Nephron progenitor cell (in vitro differentiated cells): ENCODE measurements at regions not wholly inside any gene's neighbourhood (a gene's known extent, or its start where the extent isn't known, plus 50 kb on each side); places are given as distances from the start of the nearest gene placed in this dataset.
A peak's percentile ranks its signal among the peaks of the same experiment; 100 is the strongest.

Experiments
- DNase-seq: peaks from one replicate; pipeline ENCODE4 v3.0.0; 2021
- H3K27ac Mint-ChIP-seq: 2 replicates; pipeline ENCODE4 v1.8.0; 2021; ENCODE audit warnings: mild to moderate bottlenecking, moderate library complexity, mixed read lengths
- H3K27me3 Mint-ChIP-seq: 2 replicates; pipeline ENCODE4 v1.8.0; 2021; ENCODE audit warnings: mild to moderate bottlenecking, low read depth, mixed read lengths; ENCODE audit not compliant: poor library complexity
- H3K36me3 Mint-ChIP-seq: 2 replicates; pipeline ENCODE4 v1.8.0; 2021; ENCODE audit warnings: low read depth, mixed read lengths
- H3K4me1 Mint-ChIP-seq: 2 replicates; pipeline ENCODE4 v1.8.0; 2021; ENCODE audit warnings: mixed read lengths
- H3K4me3 Mint-ChIP-seq: 2 replicates; pipeline ENCODE4 v1.8.0; 2021; ENCODE audit warnings: mild to moderate bottlenecking, moderate library complexity, mixed read lengths
- H3K9me3 Mint-ChIP-seq: 2 replicates; pipeline ENCODE4 v1.8.0; 2021; ENCODE audit warnings: mild to moderate bottlenecking, moderate library complexity, mixed read lengths
- TF ChIP-seq, protein P1 (sequence below): fragments of 200-600 bp; sonication (generic); IDR thresholded peaks from 2 replicates; pipeline ENCODE4 v1.5.0; 2021; ENCODE audit warnings: antibody characterized with exemption

GRCh38 chr2:144673456-144673855 lies 153.5 kb upstream of the ZEB2 start:
- Mint-ChIP-seq H3K9me3 (no peaks in the 10 kb centered on the region), H3K4me1 (peaks cover 3% of the 10 kb centered on the region), H3K27ac (no peak overlapping the region), H3K4me3 (no peak overlapping the region), H3K36me3 (no peaks in the 10 kb centered on the region), H3K27me3 (peaks cover 3% of the 10 kb centered on the region)
- TF ChIP-seq, protein P1, sequence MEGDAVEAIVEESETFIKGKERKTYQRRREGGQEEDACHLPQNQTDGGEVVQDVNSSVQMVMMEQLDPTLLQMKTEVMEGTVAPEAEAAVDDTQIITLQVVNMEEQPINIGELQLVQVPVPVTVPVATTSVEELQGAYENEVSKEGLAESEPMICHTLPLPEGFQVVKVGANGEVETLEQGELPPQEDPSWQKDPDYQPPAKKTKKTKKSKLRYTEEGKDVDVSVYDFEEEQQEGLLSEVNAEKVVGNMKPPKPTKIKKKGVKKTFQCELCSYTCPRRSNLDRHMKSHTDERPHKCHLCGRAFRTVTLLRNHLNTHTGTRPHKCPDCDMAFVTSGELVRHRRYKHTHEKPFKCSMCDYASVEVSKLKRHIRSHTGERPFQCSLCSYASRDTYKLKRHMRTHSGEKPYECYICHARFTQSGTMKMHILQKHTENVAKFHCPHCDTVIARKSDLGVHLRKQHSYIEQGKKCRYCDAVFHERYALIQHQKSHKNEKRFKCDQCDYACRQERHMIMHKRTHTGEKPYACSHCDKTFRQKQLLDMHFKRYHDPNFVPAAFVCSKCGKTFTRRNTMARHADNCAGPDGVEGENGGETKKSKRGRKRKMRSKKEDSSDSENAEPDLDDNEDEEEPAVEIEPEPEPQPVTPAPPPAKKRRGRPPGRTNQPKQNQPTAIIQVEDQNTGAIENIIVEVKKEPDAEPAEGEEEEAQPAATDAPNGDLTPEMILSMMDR = no peak
- DNase-seq = no peak

GRCh38 chr2:144671695-144672455 lies 152.0 kb upstream of the ZEB2 start:
- TF ChIP-seq, protein P1 = no peak
- H3K4me1 Mint-ChIP-seq = peaks cover 3% of the 10 kb centered on the region
- no peaks in the 10 kb centered on the region for H3K9me3 Mint-ChIP-seq
- peaks cover 3% of the 10 kb centered on the region for H3K27me3 Mint-ChIP-seq
- DNase-seq = no peak
- H3K27ac Mint-ChIP-seq = peak overlapping the region; percentile 1
- H3K36me3 Mint-ChIP-seq = no peaks in the 10 kb centered on the region
- no peak overlapping the region for H3K4me3 Mint-ChIP-seq

GRCh38 chr2:144670738-144671137 lies 150.8 kb upstream of the ZEB2 start:
- no peaks in the 10 kb centered on the region for H3K36me3 Mint-ChIP-seq
- H3K27me3 Mint-ChIP-seq = peaks cover 3% of the 10 kb centered on the region
- H3K9me3 Mint-ChIP-seq = no peaks in the 10 kb centered on the region
- TF ChIP-seq, protein P1 = no peak
- peaks cover 3% of the 10 kb centered on the region for H3K4me1 Mint-ChIP-seq
- no peak for DNase-seq
- no peak overlapping the region for H3K27ac Mint-ChIP-seq
- no peak overlapping the region for H3K4me3 Mint-ChIP-seq

DNA sequence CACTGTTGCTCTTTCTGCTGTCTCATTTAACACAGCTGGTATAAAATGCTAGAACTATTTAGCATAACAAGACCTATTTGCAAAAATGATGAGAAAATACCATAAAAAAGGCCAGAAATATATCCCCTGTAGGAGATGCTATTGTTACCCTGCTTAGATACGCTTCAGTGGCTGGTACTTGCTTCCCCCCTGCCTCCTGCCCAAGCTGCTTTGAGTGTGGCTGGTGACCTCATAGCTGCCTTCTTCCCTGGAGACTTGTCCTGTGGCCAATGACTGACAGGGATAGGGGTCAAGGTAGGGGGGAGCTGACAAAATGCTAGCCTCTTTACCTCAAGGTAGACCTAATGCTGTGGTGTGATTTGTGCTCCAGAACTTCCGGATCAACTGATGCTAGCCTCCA lies 150.2 kb upstream of the ZEB2 start:
- TF ChIP-seq, protein P1 = no peak
- Mint-ChIP-seq H3K4me3 (no peak overlapping the region), H3K27ac (no peak overlapping the region), H3K4me1 (peaks cover 3% of the 10 kb centered on the region), H3K9me3 (no peaks in the 10 kb centered on the region), H3K27me3 (peaks cover 3% of the 10 kb centered on the region), H3K36me3 (no peaks in the 10 kb centered on the region)
- DNase-seq = no peak

GRCh38 chr2:144669196-144669987 lies 149.5 kb upstream of the ZEB2 start:
- no peaks in the 10 kb centered on the region for H3K36me3 Mint-ChIP-seq
- no peaks in the 10 kb centered on the region for H3K9me3 Mint-ChIP-seq
- peaks cover 3% of the 10 kb centered on the region for H3K4me1 Mint-ChIP-seq
- H3K27me3 Mint-ChIP-seq = peaks cover 3% of the 10 kb centered on the region
- no peak overlapping the region for H3K4me3 Mint-ChIP-seq
- no peak overlapping the region for H3K27ac Mint-ChIP-seq
- DNase-seq = no peak
- TF ChIP-seq, protein P1 = no peak
